GM12892 (cell line): ENCODE measurements at regions not wholly inside any gene's neighbourhood (a gene's known extent, or its start where the extent isn't known, plus 50 kb on each side); places are given as distances from the start of the nearest gene placed in this dataset.

Source experiments
- POLR2A ChIP-seq: IDR thresholded peaks from 2 replicates; pipeline ENCODE4 v1.6.1; 2011; ENCODE audit warnings: low read depth, low read length, control low read depth
- POLR2AphosphoS5 ChIP-seq: IDR thresholded peaks from 2 replicates; pipeline ENCODE4 v1.6.1; 2011; ENCODE audit warnings: low read depth, low read length, control low read depth
- TAF1 ChIP-seq: IDR thresholded peaks from 2 replicates; pipeline ENCODE4 v1.6.1; 2011; ENCODE audit warnings: low read depth, mild to moderate bottlenecking, control low read depth, low read length, borderline replicate concordance

DNA sequence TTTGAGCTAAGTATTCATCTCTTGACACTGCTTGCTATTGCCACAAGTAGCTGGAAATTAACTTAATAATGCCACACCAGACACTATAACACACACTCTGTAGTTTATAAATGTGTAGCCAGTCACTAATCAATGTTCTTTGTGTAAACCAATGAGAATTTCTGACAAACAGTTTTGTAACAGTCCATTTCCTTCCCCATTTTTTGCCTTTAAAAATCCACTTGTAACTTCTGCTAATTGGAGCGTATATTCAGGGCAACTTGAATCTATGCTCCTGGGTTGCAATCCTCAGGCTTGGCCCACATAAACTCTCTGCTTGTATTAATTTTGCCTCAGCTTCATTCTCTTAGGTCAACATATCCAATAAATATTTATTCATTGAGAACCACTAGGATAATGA, 125.0 kb upstream of the DHRS4 start:
- TF ChIP-seq POLR2AphosphoS5 (no peak), POLR2A (no peak), TAF1 (no peak)
